ENCODE measurements at regions not wholly inside any gene's neighbourhood (a gene's known extent, or its start where the extent isn't known, plus 50 kb on each side); places are given as distances from the start of the nearest gene placed in this dataset.
"Not testable (repeated sequence)": the region's sequence is repeated elsewhere in the genome, so short reads cannot be mapped to it uniquely, and the experiment has no call there.

- DNase-seq (ENCODE audit: low read depth): not testable (repeated sequence)
Observed at GRCh38 chr11:134588460-134589110, 176.5 kb upstream of the B3GAT1 start.

DNA sequence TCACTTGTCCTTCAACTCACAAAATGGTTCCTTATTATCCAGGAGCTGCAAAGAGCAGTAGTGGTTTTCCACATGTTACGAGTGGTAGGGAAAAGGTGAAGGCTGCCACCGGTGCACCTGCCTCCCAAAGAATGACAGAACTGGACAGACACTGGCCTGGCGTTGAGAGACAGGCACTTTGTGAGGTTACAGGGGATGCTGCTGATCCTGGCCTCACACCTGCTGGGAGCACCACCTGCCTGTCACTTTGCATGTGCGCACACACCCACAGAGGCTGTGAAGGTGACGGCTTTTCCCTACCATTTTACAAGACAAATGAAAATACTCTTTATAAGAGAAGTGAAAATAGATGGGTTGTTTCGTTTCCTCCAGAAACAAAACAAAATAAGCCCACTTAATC is 175.3 kb upstream of the B3GAT1 start:
- DNase-seq (ENCODE audit: low read depth): no peak

GRCh38 chr11:134586726-134587125 is 174.7 kb upstream of the B3GAT1 start:
- DNase-seq (ENCODE audit: low read depth): no peak

DNA sequence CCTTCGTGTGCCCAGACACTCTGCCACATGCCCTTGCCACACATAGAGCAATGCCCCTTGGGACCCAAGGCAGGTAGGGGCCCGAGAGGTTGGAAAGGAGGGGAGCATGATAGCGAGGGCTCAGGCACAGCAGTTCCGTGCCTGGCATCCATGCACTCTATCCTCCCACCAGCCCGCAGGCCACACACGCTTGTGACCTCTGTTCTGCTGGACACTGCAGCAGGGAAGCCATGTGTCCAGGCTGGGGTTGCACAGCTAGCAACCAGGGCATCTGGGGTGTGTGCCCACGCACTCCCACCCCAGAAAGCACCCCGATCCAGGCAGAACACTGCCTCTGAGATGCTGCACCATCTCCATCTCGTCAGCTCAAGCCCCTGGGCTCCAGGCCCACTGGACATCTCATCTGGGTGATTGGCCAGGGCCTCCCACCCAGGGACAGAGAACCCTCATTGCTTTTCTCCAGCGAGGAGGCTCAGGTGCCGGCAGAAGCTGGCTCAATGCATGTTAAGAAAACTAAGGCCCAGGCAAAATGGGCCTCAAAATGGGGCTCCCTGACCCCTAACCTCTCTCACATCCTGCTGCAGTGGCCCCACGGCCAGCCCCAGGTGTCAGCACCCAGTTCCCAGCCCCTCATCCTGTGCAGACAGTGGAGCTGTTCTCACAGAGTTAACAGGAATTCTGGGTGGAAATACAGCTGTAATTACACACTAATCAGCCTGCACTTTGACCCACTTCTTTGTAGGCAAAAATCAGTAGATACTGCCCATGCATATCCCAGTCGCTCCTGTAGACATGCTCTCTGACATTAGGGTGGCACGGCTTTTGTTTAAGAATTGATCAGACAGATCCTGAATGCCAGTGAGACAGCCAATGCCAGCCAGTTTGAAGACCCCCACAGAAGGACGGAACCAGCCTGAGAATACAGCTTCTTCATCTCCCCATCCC is 173.9 kb upstream of the B3GAT1 start:
- no peak for DNase-seq (ENCODE audit: low read depth)

- no peak for DNase-seq (ENCODE audit: low read depth)
Observed at GRCh38 chr11:134584706-134585445, 172.8 kb upstream of the B3GAT1 start.

- no peak for DNase-seq (ENCODE audit: low read depth)
Observed at GRCh38 chr11:134584001-134584561, 172.0 kb upstream of the B3GAT1 start.

DNA sequence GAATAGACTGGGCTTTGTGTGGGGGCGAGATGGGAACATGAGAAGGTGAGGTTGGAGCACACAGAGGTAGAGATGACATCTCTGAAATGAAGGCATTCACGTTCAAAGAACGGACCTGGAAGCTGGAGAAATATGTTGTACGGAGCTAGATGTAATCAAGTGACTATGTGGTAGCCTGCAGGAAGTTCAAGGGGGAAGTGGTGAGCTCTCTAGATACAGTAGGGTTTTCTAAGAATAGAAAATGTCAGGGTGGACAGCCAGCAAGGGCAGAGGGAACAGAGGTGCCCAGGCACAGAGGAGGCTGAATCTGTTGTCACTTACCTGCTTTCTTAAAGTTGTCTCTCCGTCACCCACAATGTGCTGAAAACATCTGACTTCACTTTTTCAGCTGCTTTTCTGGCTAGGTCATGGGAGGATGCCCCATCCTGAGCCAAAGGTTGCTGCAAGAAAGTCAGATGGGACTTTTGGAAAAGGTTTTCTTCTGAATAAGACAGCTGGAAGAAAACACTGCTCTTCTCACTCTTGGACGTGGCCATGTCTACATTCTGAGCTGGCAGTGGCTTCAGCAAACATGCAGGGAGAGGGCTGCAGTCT is 171.5 kb upstream of the B3GAT1 start:
- DNase-seq (ENCODE audit: low read depth): no peak

DNA sequence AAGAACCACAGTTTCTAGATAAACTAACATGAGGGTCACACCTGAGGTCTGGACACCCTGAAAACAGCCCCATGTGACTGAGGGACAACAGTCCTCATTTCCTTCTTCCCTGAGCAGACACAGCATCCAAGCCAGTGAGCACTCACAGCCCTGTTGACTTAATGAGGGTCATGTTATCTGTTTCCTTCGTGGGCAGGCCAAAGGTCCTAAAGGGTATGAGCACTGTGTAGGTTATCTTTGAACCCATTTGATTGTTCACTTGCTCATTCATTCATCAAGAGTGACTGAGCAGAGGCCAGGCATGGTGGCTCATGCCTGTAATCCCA is 170.7 kb upstream of the B3GAT1 start:
- no peak for DNase-seq (ENCODE audit: low read depth)

- no peak for DNase-seq (ENCODE audit: low read depth)
Observed at GRCh38 chr11:134581966-134582769, 170.1 kb upstream of the B3GAT1 start.

DNA sequence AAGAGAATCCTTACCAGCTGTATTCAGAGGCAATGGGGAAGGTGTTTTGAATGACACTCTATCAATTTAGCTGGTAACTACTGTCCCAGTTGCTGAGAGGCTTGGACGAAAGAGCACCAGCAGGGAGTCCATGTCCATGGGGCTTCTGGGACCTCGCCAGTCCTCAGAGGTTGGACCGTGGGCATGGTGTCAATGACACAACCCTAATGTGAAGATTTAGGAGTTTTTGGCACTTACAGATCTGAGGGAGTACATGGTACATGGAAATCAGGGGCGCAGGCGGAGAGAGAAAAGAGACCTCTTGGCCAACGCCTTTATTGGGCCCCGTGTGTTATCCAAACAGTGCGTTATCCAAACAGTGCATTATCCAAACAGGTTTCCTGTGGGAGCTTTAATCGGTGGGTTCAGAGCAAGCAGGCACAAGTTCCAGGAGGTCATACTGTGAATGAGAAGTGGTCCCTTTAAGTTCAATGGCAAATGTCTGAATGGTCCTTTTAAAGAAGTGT is 169.1 kb upstream of the B3GAT1 start:
- no peak for DNase-seq (ENCODE audit: low read depth)

DNA sequence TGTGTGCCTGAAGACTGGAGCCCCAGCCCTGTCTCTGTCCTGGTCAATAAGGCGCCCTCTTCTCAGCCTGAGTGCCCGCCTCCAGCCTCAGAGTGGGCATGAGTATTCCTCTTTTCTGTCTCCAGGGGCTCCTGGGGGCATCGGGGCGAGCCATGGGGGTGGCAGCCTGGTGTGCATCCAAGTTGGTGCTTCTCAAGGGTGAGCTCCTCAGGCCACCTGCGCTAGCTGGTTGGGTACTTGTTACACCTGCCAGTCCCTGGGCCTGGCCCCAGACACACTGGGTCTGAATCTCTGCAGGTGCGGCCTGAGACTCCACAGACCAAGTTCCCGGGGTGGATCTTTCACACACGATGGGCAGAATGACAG is 168.6 kb upstream of the B3GAT1 start:
- no peak for DNase-seq (ENCODE audit: low read depth)

DNA sequence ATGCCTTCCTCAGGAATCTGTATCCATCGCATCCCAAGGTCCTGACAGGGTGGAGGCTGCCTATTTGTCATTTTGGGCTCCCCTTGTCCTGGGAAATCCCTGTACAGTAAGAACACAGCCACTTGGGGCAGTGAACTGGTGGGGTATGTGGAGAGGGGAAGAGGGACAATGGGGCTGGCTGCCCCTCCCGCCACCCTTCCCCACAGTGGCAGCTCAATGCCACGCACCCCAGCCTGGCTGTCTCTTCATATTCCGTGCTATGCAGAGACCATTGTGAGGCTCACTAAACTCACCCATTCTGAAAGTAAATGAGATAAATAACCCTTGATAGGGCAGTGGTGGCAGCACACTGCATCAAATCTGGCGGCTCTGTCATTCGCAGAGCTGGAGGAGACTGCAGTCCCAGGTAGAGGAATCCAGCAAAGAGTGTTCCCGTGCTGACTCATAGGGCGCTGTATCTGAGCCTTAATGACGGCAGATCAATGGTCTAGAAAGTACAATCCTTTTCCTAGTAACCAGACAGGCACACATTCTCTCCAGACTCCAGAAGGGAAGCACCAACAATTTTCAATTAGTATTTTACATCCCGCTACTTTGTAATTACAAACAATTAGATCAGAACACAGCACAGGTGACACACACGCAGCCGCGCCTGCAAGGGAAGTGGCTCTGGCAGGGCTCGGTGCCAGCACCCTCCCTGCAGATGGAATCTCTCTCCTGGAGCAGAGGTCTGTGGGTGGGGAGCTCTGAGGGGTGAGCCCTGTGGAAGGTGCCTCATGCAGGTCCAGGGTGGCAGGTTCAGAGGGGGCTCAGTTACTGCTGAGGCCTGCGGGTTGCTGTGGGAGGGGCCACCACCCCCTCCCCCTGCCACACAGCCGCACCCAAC is 167.9 kb upstream of the B3GAT1 start:
- DNase-seq (ENCODE audit: low read depth): no peak

GRCh38 chr11:134578807-134579723 is 167.0 kb upstream of the B3GAT1 start:
- no peak for DNase-seq (ENCODE audit: low read depth)

- DNase-seq (ENCODE audit: low read depth): no peak
Observed at GRCh38 chr11:134577751-134578395, 165.8 kb upstream of the B3GAT1 start.

DNA sequence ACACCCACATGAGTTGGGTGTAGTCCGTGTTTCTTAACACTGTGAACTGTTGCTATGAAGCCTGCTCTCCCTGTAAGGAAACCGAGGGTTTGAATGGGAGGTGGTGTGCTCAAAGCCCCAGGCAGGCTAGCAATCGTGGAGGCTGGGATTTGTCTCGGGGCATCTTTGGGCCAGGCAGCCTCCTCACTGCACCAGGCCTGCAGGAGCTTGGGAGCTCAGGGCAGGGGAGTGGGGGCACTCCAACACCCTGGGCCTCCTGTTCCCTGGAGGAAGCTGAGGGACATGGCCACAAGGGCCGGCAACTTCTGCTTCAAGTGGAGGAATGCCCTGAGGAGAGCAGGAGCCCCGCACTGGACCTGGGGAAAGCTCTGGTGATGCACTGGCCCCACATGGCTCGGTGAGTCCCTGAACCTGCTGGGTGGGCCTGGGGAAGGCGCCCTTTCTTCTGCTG is 164.7 kb upstream of the B3GAT1 start:
- no peak for DNase-seq (ENCODE audit: low read depth)

GRCh38 chr11:134576286-134576685 is 164.2 kb upstream of the B3GAT1 start:
- no peak for DNase-seq (ENCODE audit: low read depth)

GRCh38 chr11:134575504-134576230 is 163.6 kb upstream of the B3GAT1 start:
- DNase-seq (ENCODE audit: low read depth): no peak

DNA sequence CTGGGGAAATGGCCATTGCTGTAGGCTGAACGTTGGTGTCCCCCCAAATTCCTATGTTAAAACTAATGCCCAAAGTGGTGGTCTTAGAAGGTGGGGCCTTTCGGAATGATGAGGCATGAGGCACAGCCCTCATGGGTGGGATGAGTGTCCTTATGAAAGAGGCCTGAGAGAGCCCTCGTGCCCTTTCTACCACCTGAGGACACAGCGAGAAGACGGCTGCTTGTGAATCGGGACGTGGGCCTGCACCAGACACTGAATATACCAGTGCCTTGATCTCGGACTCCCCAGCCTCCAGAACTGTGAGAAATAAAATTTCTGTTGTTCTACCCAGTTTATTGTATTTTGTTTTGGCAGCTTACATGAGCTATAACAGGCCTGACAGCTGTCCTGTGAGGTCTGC is 162.9 kb upstream of the B3GAT1 start:
- no peak for DNase-seq (ENCODE audit: low read depth)
